ENCODE measurements at regions not wholly inside any gene's neighbourhood (a gene's known extent, or its start where the extent isn't known, plus 50 kb on each side); places are given as distances from the start of the nearest gene placed in this dataset.
"Not testable (repeated sequence)": the region's sequence is repeated elsewhere in the genome, so short reads cannot be mapped to it uniquely, and the experiment has no call there.

GRCh38 chr10:121327727-121328126 is 270.5 kb downstream of the FGFR2 start:
- TF ChIP-seq POLR2A (IDR thresholded peaks at IDR 0.05) (no peak), POLR2AphosphoS5 (IDR thresholded peaks at IDR 0.05) (no peak), CTCF (IDR thresholded peaks at IDR 0.05 in 8 of 11, conservative IDR thresholded peaks at IDR 0.05 in 3 of 11) (no peak)
- intact Hi-C loops (cut with DNase I; ENCODE audit: low total_unique reads): no loop called here
- no peak for DNase-seq
- Histone ChIP-seq H3K36me3 (no peaks in the 10 kb centered on the region), H3K4me1 (no peaks in the 10 kb centered on the region), H3K9me3 (peaks cover 0 to 3% (median 0%) of the 10 kb centered on the region in 8 donors), H3K4me3 (no peak overlapping the region), H3K27me3 (replicated peaks in 1 of 7) (no peaks in the 10 kb centered on the region), H3K27ac (no peak overlapping the region)
- 38 to 96% (median 92%) methylated on average over 1 of the region's 1 CpG for WGBS, 5 donors

GRCh38 chr10:121329631-121330030 is 268.6 kb downstream of the FGFR2 start:
- H3K4me3 ChIP-seq; H3K4me1 ChIP-seq; H3K36me3 ChIP-seq; DNase-seq; H3K9me3 ChIP-seq; intact Hi-C loops (cut with DNase I; ENCODE audit: low total_unique reads); H3K27ac ChIP-seq; H3K27me3 ChIP-seq (replicated peaks in 1 of 7): not testable (repeated sequence)
- 82 to 98% (median 93%) methylated on average over 4 of the region's 4 CpGs for WGBS, 5 donors

- no peak overlapping the region for H3K4me3 ChIP-seq
- H3K27me3 ChIP-seq (replicated peaks in 1 of 7): no peaks in the 10 kb centered on the region
- H3K36me3 ChIP-seq: no peaks in the 10 kb centered on the region
- intact Hi-C loops (cut with DNase I; ENCODE audit: low total_unique reads): no loop called here
- TF ChIP-seq CTCF (IDR thresholded peaks at IDR 0.05 in 8 of 11, conservative IDR thresholded peaks at IDR 0.05 in 3 of 11) (no peak), POLR2A (IDR thresholded peaks at IDR 0.05) (no peak), POLR2AphosphoS5 (IDR thresholded peaks at IDR 0.05) (no peak)
- H3K9me3 ChIP-seq: peaks cover 0 to 3% (median 0%) of the 10 kb centered on the region in 8 donors
- H3K27ac ChIP-seq: no peak overlapping the region
- no peak for DNase-seq
- 34 to 65% (median 52%) methylated on average over 1 of the region's 1 CpG for WGBS, 5 donors
- H3K4me1 ChIP-seq: no peaks in the 10 kb centered on the region
Observed at GRCh38 chr10:121330563-121330962, 267.7 kb downstream of the FGFR2 start.

GRCh38 chr10:121332353-121332752 is 265.9 kb downstream of the FGFR2 start:
- H3K9me3 ChIP-seq: peaks cover 0 to 3% (median 0%) of the 10 kb centered on the region in 8 donors
- H3K27me3 ChIP-seq (replicated peaks in 1 of 7): no peaks in the 10 kb centered on the region
- no peak overlapping the region for H3K27ac ChIP-seq
- H3K36me3 ChIP-seq: no peaks in the 10 kb centered on the region
- no peak overlapping the region for H3K4me3 ChIP-seq
- DNase-seq: no peak
- TF ChIP-seq CTCF (IDR thresholded peaks at IDR 0.05 in 8 of 11, conservative IDR thresholded peaks at IDR 0.05 in 3 of 11): no peak
- no peak for TF ChIP-seq POLR2A (IDR thresholded peaks at IDR 0.05)
- no peak for TF ChIP-seq POLR2AphosphoS5 (IDR thresholded peaks at IDR 0.05)
- H3K4me1 ChIP-seq: no peaks in the 10 kb centered on the region
- intact Hi-C loops (cut with DNase I; ENCODE audit: low total_unique reads): no loop called here
- 69 to 95% (median 77%) methylated on average over 1 of the region's 1 CpG for WGBS, 5 donors
